Mesenchymal stem cell (in vitro differentiated cells and primary cell): ENCODE measurements at regions not wholly inside any gene's neighbourhood (a gene's known extent, or its start where the extent isn't known, plus 50 kb on each side); places are given as distances from the start of the nearest gene placed in this dataset.

Experiments used
- DNase-seq: peaks from one replicate; pipeline ENCODE4 v3.0.0-alpha.2; 2013
- H2AFZ ChIP-seq: one replicate; pipeline ENCODE4 v1.6.1; 2013; ENCODE audit warnings: low read depth, mild to moderate bottlenecking, control low read depth, inconsistent platforms, low read length, moderate library complexity
- H2AK5ac ChIP-seq: 2 replicates; pipeline ENCODE4 v1.6.1; 2013; ENCODE audit warnings: low read length, moderate library complexity, mild to moderate bottlenecking, inconsistent platforms; ENCODE audit not compliant: severe bottlenecking
- H2BK120ac ChIP-seq: one replicate; pipeline ENCODE4 v1.6.1; 2013; ENCODE audit warnings: low read depth, mild to moderate bottlenecking, inconsistent platforms, low read length, moderate library complexity
- H2BK12ac ChIP-seq, 2 experiments: one replicate each; pipeline ENCODE4 v1.6.1; 2013; ENCODE audit warnings: inconsistent platforms in 2 of 2, low read length in 2 of 2, mild to moderate bottlenecking in 2 of 2, moderate library complexity in 2 of 2, control low read depth in 1 of 2
- H2BK15ac ChIP-seq: one replicate; pipeline ENCODE4 v1.6.1; 2013; ENCODE audit warnings: mild to moderate bottlenecking, low read depth, inconsistent platforms; ENCODE audit not compliant: poor library complexity, severe bottlenecking
- H2BK5ac ChIP-seq: 2 replicates; pipeline ENCODE4 v1.6.1; 2013; ENCODE audit warnings: low read depth, mild to moderate bottlenecking, low read length, control low read depth, inconsistent platforms; ENCODE audit not compliant: poor library complexity, severe bottlenecking
- H3K14ac ChIP-seq, 2 experiments: one replicate each; pipeline ENCODE4 v1.6.1; 2013; ENCODE audit warnings: inconsistent platforms in 2 of 2, low read length in 2 of 2, control low read depth in 1 of 2, mild to moderate bottlenecking in 1 of 2, moderate library complexity in 1 of 2
- H3K18ac ChIP-seq, 2 experiments: one replicate each; pipeline ENCODE4 v1.6.1; 2013; ENCODE audit warnings: inconsistent platforms in 2 of 2, low read length in 2 of 2, control low read depth in 1 of 2, low read depth in 1 of 2, mild to moderate bottlenecking in 1 of 2
- H3K23ac ChIP-seq, 2 experiments: one replicate each; pipeline ENCODE4 v1.6.1; 2013; ENCODE audit warnings: inconsistent platforms in 2 of 2, low read length in 2 of 2, mild to moderate bottlenecking in 2 of 2, moderate library complexity in 2 of 2, control low read depth in 1 of 2
- H3K27ac ChIP-seq: 2 replicates; pipeline ENCODE4 v1.5.1; 2013; ENCODE audit warnings: mild to moderate bottlenecking, moderate library complexity, low read length, control low read depth, inconsistent platforms; ENCODE audit not compliant: poor library complexity, severe bottlenecking
- H3K27me3 ChIP-seq, 2 experiments: 2 replicates each; pipeline versions ENCODE4 v1.6.1 to v1.7.0; 2013; ENCODE audit warnings: low read length in 2 of 2, mild to moderate bottlenecking in 2 of 2, moderate library complexity in 2 of 2, control low read depth in 1 of 2, inconsistent platforms in 1 of 2; ENCODE audit not compliant: control insufficient read depth in 1 of 2, insufficient read depth in 1 of 2
- H3K36me3 ChIP-seq, 2 experiments: 2 replicates each; pipeline versions ENCODE4 v1.6.1 to v1.7.0; 2013; ENCODE audit warnings: low read length in 2 of 2, control low read depth in 1 of 2, inconsistent platforms in 1 of 2, low read depth in 1 of 2, mild to moderate bottlenecking in 1 of 2; ENCODE audit not compliant: insufficient read depth in 2 of 2, control insufficient read depth in 1 of 2
- H3K4ac ChIP-seq, 2 experiments: one replicate each; pipeline ENCODE4 v1.6.1; 2013; ENCODE audit warnings: inconsistent platforms in 2 of 2, low read length in 2 of 2, mild to moderate bottlenecking in 2 of 2, moderate library complexity in 2 of 2, control low read depth in 1 of 2, low read depth in 1 of 2
- H3K4me1 ChIP-seq: 2 replicates; pipeline ENCODE4 v1.6.1; 2013; ENCODE audit warnings: low read depth, low read length, control low read depth; ENCODE audit not compliant: control insufficient read depth, insufficient read depth
- H3K4me2 ChIP-seq: 2 replicates; pipeline ENCODE4 v1.6.1; 2013; ENCODE audit warnings: low read length, mild to moderate bottlenecking, inconsistent platforms; ENCODE audit not compliant: poor library complexity, severe bottlenecking
- H3K4me3 ChIP-seq, 2 experiments: 2 replicates each; pipeline versions ENCODE4 v1.5.1 to v1.7.0; 2013; ENCODE audit warnings: low read length in 2 of 2, mild to moderate bottlenecking in 2 of 2, control low read depth in 1 of 2, low read depth in 1 of 2; ENCODE audit not compliant: insufficient read depth in 1 of 2
- H3K79me1 ChIP-seq: replicated peaks from 2 replicates; pipeline ENCODE4 v1.6.1; 2013; ENCODE audit warnings: mild to moderate bottlenecking, control low read depth, low read length, inconsistent platforms; ENCODE audit not compliant: poor library complexity, severe bottlenecking
- H3K9ac ChIP-seq: 2 replicates; pipeline ENCODE4 v1.7.0; 2013; ENCODE audit warnings: mild to moderate bottlenecking, low read length, moderate library complexity
- H3K9me3 ChIP-seq: 2 replicates; pipeline ENCODE4 v1.7.0; 2013; ENCODE audit warnings: mild to moderate bottlenecking, low read length; ENCODE audit not compliant: control insufficient read depth
- H4K8ac ChIP-seq: one replicate; pipeline ENCODE4 v1.6.1; 2013; ENCODE audit warnings: inconsistent platforms, mild to moderate bottlenecking, low read length, moderate library complexity
- H4K91ac ChIP-seq: one replicate; pipeline ENCODE4 v1.6.1; 2013; ENCODE audit warnings: mild to moderate bottlenecking, low read length, inconsistent platforms
- WGBS: methylation state at CpG from one replicate; pipeline ENCODE4 v1.1.7; 2013; ENCODE audit warnings: mixed read lengths; 5-methylcytosine and 5-hydroxymethylcytosine counted together

GRCh38 chr10:47237316-47238260 lies 62.4 kb upstream of the GDF10 start:
- H3K79me1 ChIP-seq, result no peaks in the 10 kb centered on the region
- H2BK12ac ChIP-seq, result no peak overlapping the region
- H3K4me2 ChIP-seq, result no peak overlapping the region
- no peak overlapping the region for H3K18ac ChIP-seq
- no peak overlapping the region for H3K14ac ChIP-seq
- H3K27me3 ChIP-seq, result peaks cover 35 to 45% of the 10 kb centered on the region in 2 experiments
- H3K36me3 ChIP-seq, result no peaks in the 10 kb centered on the region
- H3K9me3 ChIP-seq, result peaks cover 16% of the 10 kb centered on the region
- H4K91ac ChIP-seq, result no peak overlapping the region
- no peak overlapping the region for H2AFZ ChIP-seq
- no peaks in the 10 kb centered on the region for H3K4me1 ChIP-seq
- no peak overlapping the region for H3K27ac ChIP-seq
- H2BK120ac ChIP-seq, result no peak overlapping the region
- no peak overlapping the region for H4K8ac ChIP-seq
- DNase-seq, result no peak
- H3K4me3 ChIP-seq, result no peak overlapping the region
- no peak overlapping the region for H3K23ac ChIP-seq
- no peak overlapping the region for H2BK5ac ChIP-seq
- H2AK5ac ChIP-seq, result no peak overlapping the region
- no peak overlapping the region for H3K9ac ChIP-seq
- no peak overlapping the region for H3K4ac ChIP-seq
- WGBS, result 75% methylated on average over 10 of the region's 10 CpGs
- no peak overlapping the region for H2BK15ac ChIP-seq

- no peak for DNase-seq
- Histone ChIP-seq H3K9ac (no peak overlapping the region), H3K36me3 (no peaks in the 10 kb centered on the region), H3K27ac (no peak overlapping the region), H3K18ac (no peak overlapping the region), H3K4me3 (no peak overlapping the region), H3K27me3 (peaks cover 31 to 46% of the 10 kb centered on the region in 2 experiments), H3K79me1 (no peaks in the 10 kb centered on the region), H4K8ac (no peak overlapping the region), H3K4me2 (no peak overlapping the region), H2AFZ (no peak overlapping the region), H2BK120ac (no peak overlapping the region), H3K4me1 (no peaks in the 10 kb centered on the region), H3K14ac (no peak overlapping the region), H3K23ac (no peak overlapping the region), H2BK15ac (no peak overlapping the region), H3K9me3 (peaks cover 16% of the 10 kb centered on the region), H4K91ac (no peak overlapping the region), H2BK5ac (no peak overlapping the region), H3K4ac (no peak overlapping the region), H2AK5ac (no peak overlapping the region), H2BK12ac (no peak overlapping the region)
- 84% methylated on average over 7 of the region's 7 CpGs for whole genome bisulfite sequencing
These were observed 61.5 kb upstream of the GDF10 start for GRCh38 chr10:47238331-47239095.

DNA sequence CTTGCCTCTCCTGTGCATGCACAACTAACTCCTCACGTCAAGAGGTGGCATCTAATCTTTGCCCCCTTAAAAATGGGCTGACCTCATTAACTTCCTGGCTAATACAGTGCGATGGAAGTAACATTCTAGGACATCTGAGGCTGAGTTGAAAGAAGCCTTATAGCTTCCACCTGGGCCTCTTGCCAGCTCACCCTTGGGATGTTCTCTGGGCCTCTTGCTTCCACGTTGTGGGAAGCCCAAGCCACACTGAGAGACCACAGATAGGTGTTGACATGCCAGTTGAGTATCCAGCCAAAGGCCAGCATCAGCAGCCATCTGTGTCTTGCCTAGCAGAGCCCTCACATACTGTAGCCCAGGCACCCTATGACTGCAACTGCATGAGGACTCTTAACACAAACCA lies 60.8 kb upstream of the GDF10 start:
- no peak overlapping the region for H3K4ac ChIP-seq
- no peak overlapping the region for H3K23ac ChIP-seq
- H3K9ac ChIP-seq, result no peak overlapping the region
- no peak for DNase-seq
- 70% methylated on average over 3 of the region's 3 CpGs for WGBS
- no peak overlapping the region for H3K4me3 ChIP-seq
- no peak overlapping the region for H3K4me2 ChIP-seq
- H2AFZ ChIP-seq, result no peak overlapping the region
- H3K18ac ChIP-seq, result no peak overlapping the region
- no peak overlapping the region for H2BK12ac ChIP-seq
- H2BK5ac ChIP-seq, result no peak overlapping the region
- H4K8ac ChIP-seq, result no peak overlapping the region
- peaks cover 31 to 48% of the 10 kb centered on the region in 2 experiments for H3K27me3 ChIP-seq
- no peak overlapping the region for H2AK5ac ChIP-seq
- H4K91ac ChIP-seq, result no peak overlapping the region
- H3K4me1 ChIP-seq, result no peaks in the 10 kb centered on the region
- H3K36me3 ChIP-seq, result no peaks in the 10 kb centered on the region
- peaks cover 16% of the 10 kb centered on the region for H3K9me3 ChIP-seq
- H3K27ac ChIP-seq, result no peak overlapping the region
- H3K14ac ChIP-seq, result no peak overlapping the region
- no peak overlapping the region for H2BK120ac ChIP-seq
- H2BK15ac ChIP-seq, result no peak overlapping the region
- no peaks in the 10 kb centered on the region for H3K79me1 ChIP-seq

DNA sequence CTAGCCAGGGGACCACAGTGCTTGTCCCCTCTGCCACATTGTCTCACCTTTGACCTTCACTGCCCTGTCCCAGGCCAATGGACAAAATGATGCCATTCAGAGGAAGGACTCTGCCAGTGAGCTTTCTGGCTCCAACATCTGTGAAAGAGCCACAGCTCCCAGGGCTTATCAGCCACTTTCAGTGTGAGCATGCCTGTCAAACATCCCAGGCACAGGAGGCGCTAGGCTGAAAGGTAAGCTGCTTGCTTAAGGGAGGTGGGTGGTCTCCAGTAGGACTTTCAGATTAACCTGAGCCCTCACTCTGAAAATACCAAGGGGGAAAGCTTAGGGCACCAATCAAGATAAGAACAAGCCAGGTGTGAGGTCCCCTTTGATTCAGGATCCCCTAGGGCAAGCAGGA lies 59.8 kb upstream of the GDF10 start:
- Histone ChIP-seq H2BK12ac (no peak overlapping the region), H3K79me1 (no peaks in the 10 kb centered on the region), H3K4ac (no peak overlapping the region), H3K23ac (no peak overlapping the region), H3K36me3 (no peaks in the 10 kb centered on the region), H4K8ac (no peak overlapping the region), H3K9me3 (peaks cover 16% of the 10 kb centered on the region), H2BK120ac (no peak overlapping the region), H3K4me1 (no peaks in the 10 kb centered on the region), H3K27ac (no peak overlapping the region), H4K91ac (no peak overlapping the region), H2BK15ac (no peak overlapping the region), H3K14ac (no peak overlapping the region), H3K18ac (no peak overlapping the region), H3K4me2 (no peak overlapping the region), H3K27me3 (peaks cover 24 to 48% of the 10 kb centered on the region in 2 experiments), H3K4me3 (no peak overlapping the region), H3K9ac (no peak overlapping the region), H2AK5ac (no peak overlapping the region), H2AFZ (no peak overlapping the region), H2BK5ac (no peak overlapping the region)
- DNase-seq, result no peak
- WGBS, result 100% methylated on average over 1 of the region's 1 CpG
